ENCODE measurements at regions not wholly inside any gene's neighbourhood (a gene's known extent, or its start where the extent isn't known, plus 50 kb on each side); places are given as distances from the start of the nearest gene placed in this dataset.

GRCh38 chr11:19607656-19608360 is 104.8 kb upstream of the NAV2 start (continued):
- no peak for TF ChIP-seq PKNOX1 (IDR thresholded peaks at IDR 0.05)
- TF ChIP-seq CREB5 (CRISPR knock-in tag; IDR thresholded peaks at IDR 0.05) = no peak
- no peak for TF ChIP-seq ZNF224 (CRISPR knock-in tag; IDR thresholded peaks at IDR 0.05)

GRCh38 chr11:19606856-19607655 is 105.6 kb upstream of the NAV2 start:
- no peak for DNase-seq (ENCODE audit: extremely low read depth in 1 of 4, low spot score in 3 of 4)
- H4K20me1 ChIP-seq (replicated peaks; ENCODE audit: control insufficient read depth, insufficient read depth, low read length) = no peaks in the 10 kb centered on the region
- no TSS peak for BruUV-seq (replicated peaks)
- no peak overlapping the region for H2AFZ ChIP-seq (ENCODE audit: low read depth, low read length)
- in situ Hi-C loops (cut with MboI) = no loop called here
- no peak for ATAC-seq
- H3K4me1 ChIP-seq (replicated peaks in 1 of 2; ENCODE audit: control insufficient read depth in 2 of 2, insufficient read depth in 2 of 2, low read length in 2 of 2) = no peaks in the 10 kb centered on the region
- no peak for FAIRE-seq
- H3K9me3 ChIP-seq (replicated peaks; ENCODE audit: control insufficient read depth, insufficient read depth, low read depth, low read length) = no peaks in the 10 kb centered on the region
- H3K4me2 ChIP-seq (ENCODE audit: insufficient read depth, low read length) = no peak overlapping the region
- H3K9ac ChIP-seq (ENCODE audit: insufficient read depth in 1 of 2, low read depth in 2 of 2, low read length in 2 of 2) = no peak overlapping the region
- H3K36me3 ChIP-seq (ENCODE audit: control insufficient read depth, insufficient read depth, low read length) = no peaks in the 10 kb centered on the region
- H3K9me1 ChIP-seq (ENCODE audit: control insufficient read depth, insufficient read depth, low read length) = no peaks in the 10 kb centered on the region
- POLR2A ChIA-PET = no interaction called here
- no peak overlapping the region for H3K27ac ChIP-seq (ENCODE audit: extremely low read depth, low read depth, low read length)
- TF ChIP-seq ASH1L (IDR thresholded peaks at IDR 0.05; ENCODE audit: borderline replicate concordance, low read depth, partially characterized antibody) = no peak
- no peak for TF ChIP-seq THRAP3 (IDR thresholded peaks at IDR 0.05; ENCODE audit: borderline replicate concordance)
- CTCF ChIA-PET (ENCODE audit: low intra/inter-chr PET ratio) = no interaction called here
- no peak overlapping the region for H3K4me3 ChIP-seq
- no peaks in the 10 kb centered on the region for H3K79me2 ChIP-seq (ENCODE audit: control insufficient read depth, insufficient read depth, low read length)
- H3K27me3 ChIP-seq (ENCODE audit: control insufficient read depth in 2 of 2, insufficient read depth in 2 of 2, low read length in 2 of 2) = no peaks in the 10 kb centered on the region
- 0% methylated on average over 5 of the region's 5 CpGs for WGBS (ENCODE audit: insufficient coverage, low coverage, missing lambda C conversion rate)
- intact Hi-C loops (cut with micrococcal nuclease) = no loop called here
